Activated naive CD4-positive, alpha-beta T cell treated with anti-CD3 and anti-CD28 coated beads for 36 hours (primary cell): ENCODE measurements at regions not wholly inside any gene's neighbourhood (a gene's known extent, or its start where the extent isn't known, plus 50 kb on each side); places are given as distances from the start of the nearest gene placed in this dataset.
"Not testable (repeated sequence)": the region's sequence is repeated elsewhere in the genome, so short reads cannot be mapped to it uniquely, and the experiment has no call there.

ENCODE experiments used
- CTCF ChIA-PET: fragments of 350-600 bp; sonication (Branson Sonifier 250); formaldehyde crosslinking; loops from one replicate; lab custom pipeline; 2021; ENCODE audit warnings: antibody characterized with exemption; lab: Charles Lee
- DNase-seq: peaks from one replicate; pipeline ENCODE4 v3.0.0-alpha.2; 2020
- H3K27ac Mint-ChIP-seq: one replicate; pipeline ENCODE4 v1.8.0; 2021; ENCODE audit warnings: mild to moderate bottlenecking, mixed read lengths
- H3K27me3 Mint-ChIP-seq: one replicate; pipeline ENCODE4 v1.8.0; 2021; ENCODE audit warnings: low read depth, mixed read lengths
- H3K36me3 Mint-ChIP-seq: one replicate; pipeline ENCODE4 v1.8.0; 2021; ENCODE audit warnings: low read depth, mixed read lengths
- H3K4me1 Mint-ChIP-seq: one replicate; pipeline ENCODE4 v1.8.0; 2021; ENCODE audit warnings: low read depth, mixed read lengths
- H3K4me3 Mint-ChIP-seq: one replicate; pipeline ENCODE4 v1.8.0; 2021; ENCODE audit warnings: mild to moderate bottlenecking, moderate library complexity, mixed read lengths
- H3K9me3 Mint-ChIP-seq: one replicate; pipeline ENCODE4 v1.8.0; 2021; ENCODE audit warnings: mixed read lengths
- intact Hi-C: fragments of 100-400 bp; cut with micrococcal nuclease; formaldehyde crosslinking; loops from one replicate; pipeline ENCODE4 v1.15.1; 2023

DNA sequence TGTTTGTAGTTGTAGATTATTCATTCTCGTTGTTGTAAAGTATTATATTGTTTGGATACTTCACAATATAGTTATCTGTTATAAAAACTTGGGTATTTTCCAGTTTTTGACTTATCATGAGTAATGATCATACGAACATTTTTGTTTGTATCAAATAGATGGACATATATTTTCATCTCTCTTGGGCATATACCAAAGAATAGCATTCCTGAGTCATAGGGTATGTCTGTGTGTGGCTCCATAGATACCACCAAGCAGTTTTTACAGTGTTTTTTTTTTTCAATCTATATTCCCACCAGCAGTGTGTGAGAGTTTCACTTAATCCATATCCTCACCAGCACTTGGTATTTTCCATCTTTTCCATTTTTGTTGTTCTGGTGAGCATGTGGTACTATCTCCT, 89.7 kb upstream of the RAB40AL start:
- Mint-ChIP-seq H3K36me3 (peaks cover 2% of the 10 kb centered on the region), H3K4me3 (no peak overlapping the region), H3K27me3 (no peaks in the 10 kb centered on the region), H3K27ac (no peak overlapping the region), H3K9me3 (no peaks in the 10 kb centered on the region), H3K4me1 (peaks cover 5% of the 10 kb centered on the region)
- intact Hi-C loops = no loop called here
- DNase-seq = no peak
- CTCF ChIA-PET = no interaction called here

DNA sequence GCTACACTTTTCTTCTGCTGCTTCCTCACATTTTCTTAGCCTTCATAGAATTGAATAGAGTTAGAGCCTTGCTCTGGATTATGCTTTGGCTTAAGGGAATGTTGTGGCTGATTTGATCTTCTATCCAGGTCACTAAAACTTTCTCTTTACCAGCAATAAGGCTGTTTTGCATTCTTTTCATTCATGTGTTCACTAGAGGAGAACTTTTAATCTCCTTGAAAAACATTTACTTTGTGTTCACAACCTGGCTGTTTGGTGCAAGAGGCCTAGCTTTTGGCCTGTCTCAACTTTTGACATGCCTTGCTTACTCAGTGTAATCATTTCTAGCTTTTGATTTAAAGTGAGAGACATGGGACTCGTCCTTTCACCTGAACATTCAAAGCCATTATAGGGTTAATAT, 87.7 kb upstream of the RAB40AL start:
- Mint-ChIP-seq H3K4me3 (no peak overlapping the region), H3K4me1 (peaks cover 5% of the 10 kb centered on the region), H3K36me3 (peaks cover 11% of the 10 kb centered on the region), H3K27me3 (no peaks in the 10 kb centered on the region), H3K9me3 (no peaks in the 10 kb centered on the region), H3K27ac (no peak overlapping the region)
- intact Hi-C loops = no loop called here
- no peak for DNase-seq
- CTCF ChIA-PET = interaction anchor here (1.0 to 1.1 kb wide), 2 partner anchors 15 to 51 kb away, joined by 3 read pairs; no protein-coding TSS in a partner anchor

GRCh38 chrX:102858826-102859549, 78.1 kb upstream of the RAB40AL start:
- H3K4me3 Mint-ChIP-seq, H3K36me3 Mint-ChIP-seq, H3K27me3 Mint-ChIP-seq, H3K9me3 Mint-ChIP-seq, DNase-seq, intact Hi-C loops, H3K27ac Mint-ChIP-seq, H3K4me1 Mint-ChIP-seq: not testable (repeated sequence)
- CTCF ChIA-PET = interaction anchor here (0.6 kb wide), 1 partner anchor 9 kb away, joined by 3 read pairs; no protein-coding TSS in a partner anchor

GRCh38 chrX:102859550-102859871, 77.6 kb upstream of the RAB40AL start:
- H3K4me3 Mint-ChIP-seq = no peak overlapping the region
- H3K27me3 Mint-ChIP-seq = no peaks in the 10 kb centered on the region
- H3K4me1 Mint-ChIP-seq = no peaks in the 10 kb centered on the region
- CTCF ChIA-PET = no interaction called here
- intact Hi-C loops = no loop called here
- no peaks in the 10 kb centered on the region for H3K9me3 Mint-ChIP-seq
- DNase-seq = no peak
- no peak overlapping the region for H3K27ac Mint-ChIP-seq
- no peaks in the 10 kb centered on the region for H3K36me3 Mint-ChIP-seq

DNA sequence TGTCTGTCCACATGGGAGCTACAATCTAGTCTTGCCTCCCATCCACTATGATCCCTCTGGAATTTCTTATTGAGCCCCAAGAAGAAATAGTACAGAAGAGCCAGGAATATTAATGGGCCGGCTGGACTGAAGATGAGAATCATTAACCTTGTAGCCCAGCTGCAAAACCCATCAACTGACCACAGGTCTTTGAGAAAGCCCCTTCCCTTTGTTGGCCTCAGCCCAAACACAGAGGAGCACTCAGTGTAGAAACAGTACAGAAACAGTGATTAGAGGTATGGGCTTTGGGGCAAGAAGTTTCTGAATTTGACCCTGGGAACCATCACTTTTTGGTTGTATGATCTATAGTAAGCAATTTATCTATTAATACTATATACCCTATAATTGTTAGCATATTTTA, 76.8 kb upstream of the RAB40AL start:
- CTCF ChIA-PET = no interaction called here
- no peak overlapping the region for H3K4me3 Mint-ChIP-seq

DNA sequence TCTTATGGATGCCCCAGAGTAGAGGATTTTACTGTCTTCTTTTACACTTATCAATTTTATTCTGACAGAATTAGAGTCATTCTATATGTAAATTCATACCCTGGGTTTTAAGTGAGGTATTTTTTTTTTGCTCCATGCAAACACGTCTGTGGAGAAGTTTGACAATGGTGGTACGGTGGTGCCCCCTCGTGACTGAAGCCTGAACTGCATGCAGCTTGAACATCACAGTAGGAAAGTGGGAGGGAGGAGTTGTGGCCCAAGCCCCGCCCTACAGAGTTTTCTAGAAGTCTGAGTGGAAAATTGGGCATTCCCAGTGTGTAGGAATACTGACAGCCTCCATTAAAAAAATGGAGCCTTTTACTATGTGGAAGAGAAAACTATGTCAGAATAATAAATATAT, 73.3 kb upstream of the RAB40AL start:
- Mint-ChIP-seq H3K4me3 (no peak overlapping the region), H3K27ac (no peak overlapping the region), H3K36me3 (peaks cover 5% of the 10 kb centered on the region), H3K27me3 (no peaks in the 10 kb centered on the region), H3K4me1 (no peaks in the 10 kb centered on the region), H3K9me3 (no peaks in the 10 kb centered on the region)
- DNase-seq = peak; percentile 90
- intact Hi-C loops = loop anchor here (2.0 kb wide), 2 partner anchors 265 to 347 kb away; partner anchors contain the start of genes ARMCX5 and TMSB15A
- CTCF ChIA-PET = interaction anchor here (0.6 to 1.2 kb wide), 4 partner anchors 15 to 1322 kb away, joined by 3 to 5 read pairs (median 4); no protein-coding TSS in a partner anchor

More for the DNA sequence above, 76.8 kb upstream of the RAB40AL start:
- Mint-ChIP-seq H3K4me1 (no peaks in the 10 kb centered on the region), H3K27ac (no peak overlapping the region), H3K36me3 (peaks cover 3% of the 10 kb centered on the region), H3K9me3 (no peaks in the 10 kb centered on the region), H3K27me3 (no peaks in the 10 kb centered on the region)
- intact Hi-C loops = no loop called here
- DNase-seq = no peak

GRCh38 chrX:102866981-102867656, 70.0 kb upstream of the RAB40AL start:
- no peaks in the 10 kb centered on the region for H3K4me1 Mint-ChIP-seq
- H3K4me3 Mint-ChIP-seq = no peak overlapping the region
- intact Hi-C loops = no loop called here
- no peak overlapping the region for H3K27ac Mint-ChIP-seq
- no peaks in the 10 kb centered on the region for H3K9me3 Mint-ChIP-seq
- H3K36me3 Mint-ChIP-seq = peaks cover 6% of the 10 kb centered on the region
- no peaks in the 10 kb centered on the region for H3K27me3 Mint-ChIP-seq
- no peak for DNase-seq
- CTCF ChIA-PET = interaction anchor here (0.7 kb wide), 1 partner anchor 8 kb away, joined by 3 read pairs; no protein-coding TSS in a partner anchor

DNA sequence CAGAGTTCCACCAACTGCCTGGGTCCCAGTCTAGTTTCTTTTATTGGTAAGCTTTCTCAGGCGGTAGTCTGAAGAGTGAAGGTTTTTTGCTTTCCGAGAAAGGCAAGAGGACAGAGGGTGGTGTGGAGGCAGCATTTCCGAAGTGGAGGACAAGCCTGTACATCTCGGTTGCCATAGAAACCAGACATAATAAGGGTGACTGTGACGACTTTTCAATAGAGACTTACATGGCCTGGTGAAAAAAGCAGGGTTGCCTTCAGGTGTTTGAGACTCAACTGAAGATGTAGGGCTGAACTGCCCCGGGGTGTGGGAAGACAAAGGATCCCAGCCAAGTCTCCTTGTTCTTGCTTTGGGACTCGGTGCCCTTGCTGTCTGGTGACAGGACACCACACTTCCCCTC, 53.6 kb upstream of the RAB40AL start:
- no peak for DNase-seq
- Mint-ChIP-seq H3K36me3 (peaks cover 6% of the 10 kb centered on the region), H3K4me3 (no peak overlapping the region), H3K27ac (no peak overlapping the region), H3K9me3 (no peaks in the 10 kb centered on the region), H3K27me3 (no peaks in the 10 kb centered on the region), H3K4me1 (no peaks in the 10 kb centered on the region)
- intact Hi-C loops = no loop called here
- CTCF ChIA-PET = no interaction called here
